Gastrocnemius medialis (tissue), 4 donors: ENCODE measurements at regions not wholly inside any gene's neighbourhood (a gene's known extent, or its start where the extent isn't known, plus 50 kb on each side); places are given as distances from the start of the nearest gene placed in this dataset.

Source experiments
- ATAC-seq, 2 donors: fragments of 150-250 bp; one replicate each; pipeline ENCODE4 v1.9.1; 2016
- DNase-seq, 2 donors: peaks; one replicate each; pipeline ENCODE4 v3.0.0-alpha.2; 2019
- H3K27ac ChIP-seq, 4 donors: fragments of 200-600 bp; sonication (generic); 1 replicate in 1 of 4; 2 replicates in 3 of 4; pipeline ENCODE4 v1.5.1; 2016 to 2018; ENCODE audit warnings: mild to moderate bottlenecking in 2 of 4, moderate library complexity in 1 of 4
- H3K27me3 ChIP-seq, 3 donors: fragments of 200-600 bp; sonication (generic) in 2 of 3; 1 replicate in 1 of 3; 2 replicates in 2 of 3; pipeline versions ENCODE4 v1.5.1 to v1.6.0; 2016 to 2019; ENCODE audit warnings: mild to moderate bottlenecking in 1 of 3, moderate library complexity in 1 of 3
- H3K36me3 ChIP-seq, 2 donors: fragments of 200-600 bp; sonication (generic) in 1 of 2; one replicate each; pipeline ENCODE4 v1.5.1; 2017 to 2018
- H3K4me1 ChIP-seq, 2 donors: fragments of 200-600 bp; sonication (generic) in 1 of 2; one replicate each; pipeline ENCODE4 v1.5.1; 2016 to 2017; ENCODE audit warnings: mild to moderate bottlenecking in 2 of 2
- H3K4me3 ChIP-seq, 4 donors: fragments of 200-600 bp; sonication (generic) in 3 of 4; 1 replicate in 1 of 4; 2 replicates in 3 of 4; pipeline ENCODE4 v1.5.1; 2016 to 2019; ENCODE audit warnings: mild to moderate bottlenecking in 2 of 4
- H3K9me3 ChIP-seq, 3 donors: fragments of 200-600 bp; sonication (generic) in 2 of 3; 1 replicate in 1 of 3; 2 replicates in 2 of 3; pipeline ENCODE4 v1.5.1; 2016 to 2019
- POLR2A ChIP-seq, 2 donors: fragments of 450-650 bp; IDR thresholded peaks; one replicate each; pipeline ENCODE4 v1.6.1; 2017; ENCODE audit warnings: antibody characterized with exemption in 2 of 2, mild to moderate bottlenecking in 2 of 2, moderate library complexity in 2 of 2
- in situ Hi-C, 4 donors: fragments of 200-750 bp; cut with MboI; loops; one replicate each; pipeline versions ENCODE4 v1.15.0 to v1.8.0; 2017; ENCODE audit warnings: low sequenced_read_pairs in 4 of 4
- intact Hi-C: fragments of 100-400 bp; cut with DNase I; formaldehyde crosslinking; loops from one replicate; pipeline ENCODE4 v1.15.1; 2023; ENCODE audit warnings: low total_unique reads
- TF ChIP-seq, protein P1 (sequence below), 5 experiments: fragments of 450-650 bp in 3 of 5; fragments of 200-600 bp in 2 of 5; sonication (generic) in 2 of 5; IDR thresholded peaks in 4 of 5; conservative IDR thresholded peaks in 1 of 5; 1 replicate in 4 of 5; 2 replicates in 1 of 5; pipeline ENCODE4 v1.5.1; 2016 to 2019; ENCODE audit warnings: antibody characterized with exemption in 5 of 5, mild to moderate bottlenecking in 3 of 5, moderate library complexity in 3 of 5

DNA sequence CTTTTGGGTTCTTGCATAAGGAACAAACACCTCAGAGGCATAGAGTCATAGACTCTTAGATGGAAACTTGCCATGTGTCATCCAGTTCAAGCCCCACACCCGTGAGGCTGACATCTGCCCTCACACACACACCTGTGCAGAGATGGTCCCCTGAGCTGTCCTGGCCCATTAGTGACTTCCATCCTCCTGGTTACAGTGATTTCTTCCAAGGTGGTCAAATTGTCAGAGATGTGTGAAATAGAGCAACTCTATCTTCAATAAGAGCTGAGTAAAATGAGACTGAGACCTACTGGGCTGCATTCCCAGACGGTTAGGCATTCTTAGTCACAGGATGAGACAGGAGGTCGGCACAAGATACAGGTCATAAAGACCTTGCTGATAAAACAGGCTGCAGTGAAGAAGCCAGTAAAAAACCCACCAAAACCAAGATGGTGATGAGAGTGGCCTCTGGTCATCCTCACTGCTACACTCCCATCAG lies 342.2 kb upstream of the TNRC6C start:
- H3K27ac ChIP-seq: no peak overlapping the region
- H3K36me3 ChIP-seq: no peaks in the 10 kb centered on the region
- peaks cover 0 to 14% of the 10 kb centered on the region in 2 donors for H3K4me1 ChIP-seq
- TF ChIP-seq, protein P1, sequence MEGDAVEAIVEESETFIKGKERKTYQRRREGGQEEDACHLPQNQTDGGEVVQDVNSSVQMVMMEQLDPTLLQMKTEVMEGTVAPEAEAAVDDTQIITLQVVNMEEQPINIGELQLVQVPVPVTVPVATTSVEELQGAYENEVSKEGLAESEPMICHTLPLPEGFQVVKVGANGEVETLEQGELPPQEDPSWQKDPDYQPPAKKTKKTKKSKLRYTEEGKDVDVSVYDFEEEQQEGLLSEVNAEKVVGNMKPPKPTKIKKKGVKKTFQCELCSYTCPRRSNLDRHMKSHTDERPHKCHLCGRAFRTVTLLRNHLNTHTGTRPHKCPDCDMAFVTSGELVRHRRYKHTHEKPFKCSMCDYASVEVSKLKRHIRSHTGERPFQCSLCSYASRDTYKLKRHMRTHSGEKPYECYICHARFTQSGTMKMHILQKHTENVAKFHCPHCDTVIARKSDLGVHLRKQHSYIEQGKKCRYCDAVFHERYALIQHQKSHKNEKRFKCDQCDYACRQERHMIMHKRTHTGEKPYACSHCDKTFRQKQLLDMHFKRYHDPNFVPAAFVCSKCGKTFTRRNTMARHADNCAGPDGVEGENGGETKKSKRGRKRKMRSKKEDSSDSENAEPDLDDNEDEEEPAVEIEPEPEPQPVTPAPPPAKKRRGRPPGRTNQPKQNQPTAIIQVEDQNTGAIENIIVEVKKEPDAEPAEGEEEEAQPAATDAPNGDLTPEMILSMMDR (IDR thresholded peaks at IDR 0.05 in 4 of 5, conservative IDR thresholded peaks at IDR 0.05 in 1 of 5): no peak
- TF ChIP-seq POLR2A (IDR thresholded peaks at IDR 0.05): no peak
- peak in 1 of 2 donors; percentile 31 for DNase-seq
- H3K4me3 ChIP-seq: no peak overlapping the region
- peak; percentile 45 to 54 for ATAC-seq
- no peaks in the 10 kb centered on the region for H3K9me3 ChIP-seq
- in situ Hi-C loops (no loop called here), intact Hi-C loops (loop anchor here (5.0 kb wide), 1 partner anchor 34 kb away; no protein-coding TSS in a partner anchor)
- peaks cover 4 to 6% (median 5%) of the 10 kb centered on the region in 3 donors for H3K27me3 ChIP-seq

- in situ Hi-C loops: no loop called here
Observed at GRCh38 chr17:77617516-77617915, 341.0 kb upstream of the TNRC6C start.

DNA sequence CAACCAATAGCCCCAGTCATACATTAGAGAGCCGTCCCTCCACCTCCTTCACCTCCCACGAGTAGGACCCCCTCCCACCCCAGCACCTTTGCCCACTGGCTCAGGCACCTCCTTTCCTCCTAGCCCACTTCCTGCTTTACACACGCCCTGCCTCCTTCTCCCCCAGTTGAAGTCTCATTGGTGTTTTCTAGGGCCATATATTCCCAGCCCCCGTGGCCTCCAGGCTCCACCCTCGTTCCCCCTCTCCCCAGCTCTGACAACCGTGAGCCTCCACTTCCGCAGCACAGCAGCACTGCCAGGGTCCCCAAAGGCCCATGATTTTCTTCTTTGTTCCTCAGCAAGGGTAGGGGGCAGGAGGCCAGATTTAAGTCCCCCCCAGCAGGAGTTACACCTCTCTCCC lies 340.3 kb upstream of the TNRC6C start:
- H3K9me3 ChIP-seq: no peaks in the 10 kb centered on the region
- intact Hi-C loops: loop anchor here (5.0 kb wide), 1 partner anchor 36 kb away; no protein-coding TSS in a partner anchor
- TF ChIP-seq, protein P1 (IDR thresholded peaks at IDR 0.05 in 4 of 5, conservative IDR thresholded peaks at IDR 0.05 in 1 of 5): no peak
- TF ChIP-seq POLR2A (IDR thresholded peaks at IDR 0.05): no peak
- no peak overlapping the region for H3K27ac ChIP-seq
- H3K27me3 ChIP-seq: no peaks in the 10 kb centered on the region
- DNase-seq: no peak
- peaks cover 0 to 14% of the 10 kb centered on the region in 2 donors for H3K4me1 ChIP-seq
- no peak for ATAC-seq
- no peak overlapping the region for H3K4me3 ChIP-seq
- H3K36me3 ChIP-seq: no peaks in the 10 kb centered on the region
- in situ Hi-C loops: no loop called here

More at GRCh38 chr17:77617516-77617915, 341.0 kb upstream of the TNRC6C start:
- Histone ChIP-seq H3K27me3 (peaks cover under 1 to 3% (median under 1%) of the 10 kb centered on the region in 3 donors), H3K4me1 (peaks cover 0 to 14% of the 10 kb centered on the region in 2 donors), H3K4me3 (no peak overlapping the region), H3K36me3 (no peaks in the 10 kb centered on the region), H3K27ac (no peak overlapping the region), H3K9me3 (no peaks in the 10 kb centered on the region)
- TF ChIP-seq, protein P1 (IDR thresholded peaks at IDR 0.05 in 4 of 5, conservative IDR thresholded peaks at IDR 0.05 in 1 of 5): no peak
- TF ChIP-seq POLR2A (IDR thresholded peaks at IDR 0.05): no peak
- ATAC-seq (no peak), DNase-seq (no peak)
- intact Hi-C loops: loop anchor here (5.0 kb wide), 1 partner anchor 35 kb away; no protein-coding TSS in a partner anchor

- no peaks in the 10 kb centered on the region for H3K27me3 ChIP-seq
- in situ Hi-C loops (no loop called here), intact Hi-C loops (loop anchor here (5.0 kb wide), 1 partner anchor 36 kb away; no protein-coding TSS in a partner anchor)
- H3K4me3 ChIP-seq: no peak overlapping the region
- no peak for ATAC-seq
- no peak overlapping the region for H3K27ac ChIP-seq
- no peak for TF ChIP-seq POLR2A (IDR thresholded peaks at IDR 0.05)
- TF ChIP-seq, protein P1 (IDR thresholded peaks at IDR 0.05 in 4 of 5, conservative IDR thresholded peaks at IDR 0.05 in 1 of 5): no peak
- peaks cover 0 to 14% of the 10 kb centered on the region in 2 donors for H3K4me1 ChIP-seq
- no peaks in the 10 kb centered on the region for H3K36me3 ChIP-seq
- DNase-seq: no peak
- no peaks in the 10 kb centered on the region for H3K9me3 ChIP-seq
Observed at GRCh38 chr17:77618731-77619130, 339.8 kb upstream of the TNRC6C start.
